ENCODE measurements at regions not wholly inside any gene's neighbourhood (a gene's known extent, or its start where the extent isn't known, plus 50 kb on each side); places are given as distances from the start of the nearest gene placed in this dataset.

DNA sequence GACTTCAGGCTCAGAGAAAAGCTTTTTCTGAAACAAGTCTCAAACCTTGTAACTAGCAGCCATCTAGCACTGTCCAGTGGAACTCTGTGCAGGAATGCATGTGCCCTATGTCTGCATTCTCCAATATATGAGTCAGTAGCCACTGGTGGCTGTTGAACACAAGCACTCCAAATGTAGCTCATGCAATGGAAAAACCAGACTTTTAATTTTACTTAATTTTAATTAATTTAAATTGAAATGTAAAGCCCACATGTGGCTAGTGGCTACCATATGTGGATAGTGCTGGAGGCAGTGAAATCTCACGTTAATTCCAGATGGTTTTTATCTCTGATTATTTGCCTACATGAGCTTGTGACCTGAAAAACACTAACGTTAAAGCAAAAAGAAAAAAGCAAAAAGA is 225.1 kb downstream of the GATA3 start:
- CTCF ChIA-PET: interaction anchor here (1.0 kb wide), 1 partner anchor 9 kb away, joined by 4 read pairs; no protein-coding TSS in a partner anchor
- no TSS peak for BruUV-seq (replicated peaks)
- no peaks in the 10 kb centered on the region for H3K79me2 ChIP-seq (ENCODE audit: control insufficient read depth, insufficient read depth, low read length)

More for the DNA sequence above, 225.1 kb downstream of the GATA3 start:
- RAD21 ChIA-PET (ENCODE audit: unreplicated experiment): no interaction called here
- Histone ChIP-seq H3K36me3 (ENCODE audit: control insufficient read depth in 2 of 2, insufficient read depth in 2 of 2, low read length in 1 of 2) (no peaks in the 10 kb centered on the region), H3K4me1 (ENCODE audit: control insufficient read depth, insufficient read depth, low read length) (no peaks in the 10 kb centered on the region), H2AFZ (ENCODE audit: control insufficient read depth, low read depth, low read length) (no peak overlapping the region), H3K4me2 (ENCODE audit: control insufficient read depth, insufficient read depth) (no peak overlapping the region), H3K4me3 (no peak overlapping the region), H3K27me3 (replicated peaks in 1 of 2; ENCODE audit: control insufficient read depth in 2 of 2, insufficient read depth in 2 of 2, low read length in 1 of 2) (no peaks in the 10 kb centered on the region), H3K9ac (ENCODE audit: control insufficient read depth, insufficient read depth, low read length) (no peak overlapping the region), H3K27ac (ENCODE audit: control insufficient read depth, insufficient read depth) (no peak overlapping the region), H4K20me1 (ENCODE audit: control insufficient read depth, insufficient read depth) (no peaks in the 10 kb centered on the region), H3K9me3 (replicated peaks; ENCODE audit: control insufficient read depth, insufficient read depth, low read length) (no peaks in the 10 kb centered on the region)
- 16% methylated on average over 2 of the region's 2 CpGs for WGBS (ENCODE audit: insufficient coverage, insufficient replicate concordance, low lambda C conversion rate, missing lambda C conversion rate)
- POLR2A ChIA-PET: interaction anchor here (0.7 kb wide), 1 partner anchor 196 kb away, joined by 4 read pairs; no protein-coding TSS in a partner anchor
- FAIRE-seq (no peak), DNase-seq (ENCODE audit: low read depth, low spot score) (no peak), ATAC-seq (no peak)
- SMC1A ChIA-PET (ENCODE audit: uncharacterized antibody, unreplicated experiment): interaction anchor here (0.6 to 1.2 kb wide), 2 partner anchors 12 to 132 kb away, joined by 3 read pairs; no protein-coding TSS in a partner anchor
- TF ChIP-seq POLR2AphosphoS5 (IDR thresholded peaks at IDR 0.05; ENCODE audit: low read length) (no peak), NR2C1 (IDR thresholded peaks at IDR 0.05) (no peak), JUND (IDR thresholded peaks at IDR 0.05; ENCODE audit: low read depth, low read length) (no peak), ZZZ3 (IDR thresholded peaks at IDR 0.05; ENCODE audit: control insufficient read depth, insufficient read length, low read depth) (no peak), CREM (IDR thresholded peaks at IDR 0.05; ENCODE audit: low read depth) (no peak)
- TF ChIP-seq, protein P1, sequence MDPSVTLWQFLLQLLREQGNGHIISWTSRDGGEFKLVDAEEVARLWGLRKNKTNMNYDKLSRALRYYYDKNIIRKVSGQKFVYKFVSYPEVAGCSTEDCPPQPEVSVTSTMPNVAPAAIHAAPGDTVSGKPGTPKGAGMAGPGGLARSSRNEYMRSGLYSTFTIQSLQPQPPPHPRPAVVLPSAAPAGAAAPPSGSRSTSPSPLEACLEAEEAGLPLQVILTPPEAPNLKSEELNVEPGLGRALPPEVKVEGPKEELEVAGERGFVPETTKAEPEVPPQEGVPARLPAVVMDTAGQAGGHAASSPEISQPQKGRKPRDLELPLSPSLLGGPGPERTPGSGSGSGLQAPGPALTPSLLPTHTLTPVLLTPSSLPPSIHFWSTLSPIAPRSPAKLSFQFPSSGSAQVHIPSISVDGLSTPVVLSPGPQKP (IDR thresholded peaks at IDR 0.05; ENCODE audit: low read depth, low read length): no peak
- TF ChIP-seq, protein P2, sequence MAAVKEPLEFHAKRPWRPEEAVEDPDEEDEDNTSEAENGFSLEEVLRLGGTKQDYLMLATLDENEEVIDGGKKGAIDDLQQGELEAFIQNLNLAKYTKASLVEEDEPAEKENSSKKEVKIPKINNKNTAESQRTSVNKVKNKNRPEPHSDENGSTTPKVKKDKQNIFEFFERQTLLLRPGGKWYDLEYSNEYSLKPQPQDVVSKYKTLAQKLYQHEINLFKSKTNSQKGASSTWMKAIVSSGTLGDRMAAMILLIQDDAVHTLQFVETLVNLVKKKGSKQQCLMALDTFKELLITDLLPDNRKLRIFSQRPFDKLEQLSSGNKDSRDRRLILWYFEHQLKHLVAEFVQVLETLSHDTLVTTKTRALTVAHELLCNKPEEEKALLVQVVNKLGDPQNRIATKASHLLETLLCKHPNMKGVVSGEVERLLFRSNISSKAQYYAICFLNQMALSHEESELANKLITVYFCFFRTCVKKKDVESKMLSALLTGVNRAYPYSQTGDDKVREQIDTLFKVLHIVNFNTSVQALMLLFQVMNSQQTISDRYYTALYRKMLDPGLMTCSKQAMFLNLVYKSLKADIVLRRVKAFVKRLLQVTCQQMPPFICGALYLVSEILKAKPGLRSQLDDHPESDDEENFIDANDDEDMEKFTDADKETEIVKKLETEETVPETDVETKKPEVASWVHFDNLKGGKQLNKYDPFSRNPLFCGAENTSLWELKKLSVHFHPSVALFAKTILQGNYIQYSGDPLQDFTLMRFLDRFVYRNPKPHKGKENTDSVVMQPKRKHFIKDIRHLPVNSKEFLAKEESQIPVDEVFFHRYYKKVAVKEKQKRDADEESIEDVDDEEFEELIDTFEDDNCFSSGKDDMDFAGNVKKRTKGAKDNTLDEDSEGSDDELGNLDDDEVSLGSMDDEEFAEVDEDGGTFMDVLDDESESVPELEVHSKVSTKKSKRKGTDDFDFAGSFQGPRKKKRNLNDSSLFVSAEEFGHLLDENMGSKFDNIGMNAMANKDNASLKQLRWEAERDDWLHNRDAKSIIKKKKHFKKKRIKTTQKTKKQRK (IDR thresholded peaks at IDR 0.05; ENCODE audit: low read depth, low read length): no peak
- intact Hi-C loops (cut with micrococcal nuclease; ENCODE audit: unreplicated experiment) (loop anchor here (10.0 kb wide), 1 partner anchor 55 kb away; no protein-coding TSS in a partner anchor), in situ Hi-C loops (cut with MboI) (no loop called here)
